HEK293 (cell line): ENCODE measurements at regions not wholly inside any gene's neighbourhood (a gene's known extent, or its start where the extent isn't known, plus 50 kb on each side); places are given as distances from the start of the nearest gene placed in this dataset.
"Not testable (repeated sequence)": the region's sequence is repeated elsewhere in the genome, so short reads cannot be mapped to it uniquely, and the experiment has no call there.

Source experiments
- AEBP2 ChIP-seq: fragments of 450-650 bp; formaldehyde crosslinking; IDR thresholded peaks from 2 replicates; pipeline ENCODE4 v1.5.1; 2016; ENCODE audit warnings: missing biosample characterization, missing genetic modification characterization, borderline replicate concordance
- CTCF ChIP-seq: fragments of 450-650 bp; formaldehyde crosslinking; IDR thresholded peaks from 2 replicates; pipeline ENCODE4 v1.5.1; 2016; ENCODE audit warnings: missing biosample characterization, missing genetic modification characterization
- FEZF1 ChIP-seq: fragments of 450-650 bp; formaldehyde crosslinking; IDR thresholded peaks from 2 replicates; pipeline ENCODE4 v1.5.1; 2016; ENCODE audit warnings: missing biosample characterization, missing genetic modification characterization
- GFI1B ChIP-seq: fragments of 450-650 bp; formaldehyde crosslinking; IDR thresholded peaks from 2 replicates; pipeline ENCODE4 v1.5.1; 2016; ENCODE audit warnings: missing biosample characterization, missing genetic modification characterization
- SALL2 ChIP-seq: fragments of 450-650 bp; formaldehyde crosslinking; IDR thresholded peaks from 2 replicates; pipeline ENCODE4 v1.5.0; 2017; ENCODE audit warnings: missing biosample characterization, mild to moderate bottlenecking, missing genetic modification characterization, borderline replicate concordance
- ZNF133 ChIP-seq: fragments of 450-650 bp; formaldehyde crosslinking; IDR thresholded peaks from 2 replicates; pipeline ENCODE4 v1.5.1; 2016; ENCODE audit warnings: missing biosample characterization, missing genetic modification characterization
- ZNF202 ChIP-seq: fragments of 450-650 bp; formaldehyde crosslinking; IDR thresholded peaks from 2 replicates; pipeline ENCODE4 v1.5.1; 2016; ENCODE audit warnings: missing biosample characterization, missing genetic modification characterization, borderline replicate concordance
- ZNF24 ChIP-seq: fragments of 450-650 bp; formaldehyde crosslinking; IDR thresholded peaks from 2 replicates; pipeline ENCODE4 v1.5.1; 2016; ENCODE audit warnings: missing biosample characterization, missing genetic modification characterization
- ZNF311 ChIP-seq: fragments of 450-650 bp; formaldehyde crosslinking; IDR thresholded peaks from 2 replicates; pipeline ENCODE4 v1.5.1; 2017; ENCODE audit warnings: missing biosample characterization, missing genetic modification characterization, borderline replicate concordance
- ZNF324 ChIP-seq: fragments of 450-650 bp; formaldehyde crosslinking; IDR thresholded peaks from 2 replicates; pipeline ENCODE4 v1.5.1; 2016; ENCODE audit warnings: missing biosample characterization, missing genetic modification characterization
- ZNF433 ChIP-seq: fragments of 450-650 bp; formaldehyde crosslinking; IDR thresholded peaks from 2 replicates; pipeline ENCODE4 v1.5.1; 2016; ENCODE audit warnings: missing biosample characterization, missing genetic modification characterization, low read depth
- ZNF544 ChIP-seq: fragments of 450-650 bp; formaldehyde crosslinking; IDR thresholded peaks from 2 replicates; pipeline ENCODE4 v1.5.0; 2017; ENCODE audit warnings: missing biosample characterization, missing genetic modification characterization
- ZNF549 ChIP-seq: fragments of 450-650 bp; IDR thresholded peaks from 2 replicates; pipeline ENCODE4 v1.5.1; 2018; ENCODE audit warnings: missing biosample characterization, missing genetic modification characterization, mild to moderate bottlenecking, inconsistent platforms, moderate library complexity
- TF ChIP-seq, protein P1 (sequence below): fragments of 450-650 bp; formaldehyde crosslinking; IDR thresholded peaks from 2 replicates; pipeline ENCODE4 v1.5.1; 2016; ENCODE audit warnings: missing biosample characterization, missing genetic modification characterization

DNA sequence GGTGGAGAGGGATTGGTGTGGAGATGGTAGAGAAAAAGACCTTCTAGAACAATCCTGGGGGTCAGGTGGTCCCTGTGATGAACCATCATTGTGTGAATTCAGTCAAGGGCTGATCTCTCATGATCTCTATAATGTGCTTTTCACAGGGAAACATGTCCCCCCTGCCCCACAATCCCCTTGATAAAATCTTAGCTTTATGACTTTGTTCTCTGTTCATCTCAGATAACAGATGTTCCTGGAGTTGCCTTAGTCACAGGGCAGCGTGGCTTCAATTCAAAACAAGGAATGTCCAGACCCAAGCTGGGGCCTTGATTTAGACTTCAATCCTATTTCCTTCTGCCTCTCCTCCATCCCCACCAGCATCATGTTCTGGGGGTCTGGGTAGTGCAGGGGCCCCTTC lies 171.5 kb downstream of the CRLF3 start:
- TF ChIP-seq CTCF (tag by site-specific recombination); ZNF311 (tag by site-specific recombination); ZNF202 (tag by site-specific recombination); ZNF133 (tag by site-specific recombination); GFI1B; ZNF433; ZNF549 (tag by site-specific recombination); FEZF1 (tag by site-specific recombination); ZNF324 (tag by site-specific recombination); ZNF544 (tag by site-specific recombination); SALL2; ZNF24; AEBP2 (tag by site-specific recombination): not testable (repeated sequence)
- TF ChIP-seq, protein P1, sequence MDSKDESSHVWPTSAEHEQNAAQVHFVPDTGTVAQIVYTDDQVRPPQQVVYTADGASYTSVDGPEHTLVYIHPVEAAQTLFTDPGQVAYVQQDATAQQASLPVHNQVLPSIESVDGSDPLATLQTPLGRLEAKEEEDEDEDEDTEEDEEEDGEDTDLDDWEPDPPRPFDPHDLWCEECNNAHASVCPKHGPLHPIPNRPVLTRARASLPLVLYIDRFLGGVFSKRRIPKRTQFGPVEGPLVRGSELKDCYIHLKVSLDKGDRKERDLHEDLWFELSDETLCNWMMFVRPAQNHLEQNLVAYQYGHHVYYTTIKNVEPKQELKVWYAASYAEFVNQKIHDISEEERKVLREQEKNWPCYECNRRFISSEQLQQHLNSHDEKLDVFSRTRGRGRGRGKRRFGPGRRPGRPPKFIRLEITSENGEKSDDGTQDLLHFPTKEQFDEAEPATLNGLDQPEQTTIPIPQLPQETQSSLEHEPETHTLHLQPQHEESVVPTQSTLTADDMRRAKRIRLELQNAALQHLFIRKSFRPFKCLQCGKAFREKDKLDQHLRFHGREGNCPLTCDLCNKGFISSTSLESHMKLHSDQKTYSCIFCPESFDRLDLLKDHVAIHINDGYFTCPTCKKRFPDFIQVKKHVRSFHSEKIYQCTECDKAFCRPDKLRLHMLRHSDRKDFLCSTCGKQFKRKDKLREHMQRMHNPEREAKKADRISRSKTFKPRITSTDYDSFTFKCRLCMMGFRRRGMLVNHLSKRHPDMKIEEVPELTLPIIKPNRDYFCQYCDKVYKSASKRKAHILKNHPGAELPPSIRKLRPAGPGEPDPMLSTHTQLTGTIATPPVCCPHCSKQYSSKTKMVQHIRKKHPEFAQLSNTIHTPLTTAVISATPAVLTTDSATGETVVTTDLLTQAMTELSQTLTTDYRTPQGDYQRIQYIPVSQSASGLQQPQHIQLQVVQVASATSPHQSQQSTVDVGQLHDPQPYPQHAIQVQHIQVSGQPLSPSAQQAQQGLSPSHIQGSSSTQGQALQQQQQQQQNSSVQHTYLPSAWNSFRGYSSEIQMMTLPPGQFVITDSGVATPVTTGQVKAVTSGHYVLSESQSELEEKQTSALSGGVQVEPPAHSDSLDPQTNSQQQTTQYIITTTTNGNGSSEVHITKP (tag by site-specific recombination) = not testable (repeated sequence)
